GM18868 (cell line): ENCODE measurements at regions not wholly inside any gene's neighbourhood (a gene's known extent, or its start where the extent isn't known, plus 50 kb on each side); places are given as distances from the start of the nearest gene placed in this dataset.
"Not testable (repeated sequence)": the region's sequence is repeated elsewhere in the genome, so short reads cannot be mapped to it uniquely, and the experiment has no call there.

Experiments used
- ATAC-seq: cut with Tn5 transposase; IDR thresholded peaks from one replicate; pipeline ENCODE4 v1.9.1; 2021; ENCODE audit warnings: mild to moderate bottlenecking, moderate library complexity; ENCODE audit not compliant: unreplicated experiment

DNA sequence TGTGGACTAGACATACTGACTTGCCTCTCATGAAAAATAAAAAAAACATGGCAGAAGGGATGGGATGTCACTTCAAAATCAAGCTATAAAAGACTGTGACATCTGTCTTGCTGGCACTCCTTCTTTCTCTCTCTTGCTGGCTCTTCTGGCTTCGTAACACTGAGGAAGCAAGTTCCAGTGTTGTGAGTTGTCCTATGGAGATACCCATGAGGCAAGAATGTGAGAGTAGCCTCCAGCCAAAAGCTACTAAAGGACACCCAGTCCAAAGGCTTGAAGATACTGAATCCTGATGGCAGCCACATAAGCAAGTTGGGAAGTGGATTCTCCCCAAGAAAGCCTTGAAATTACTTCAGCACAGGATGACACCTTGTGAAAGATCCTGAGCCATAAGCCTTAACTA is 376.1 kb upstream of the TMEFF2 start:
- no peak for ATAC-seq

DNA sequence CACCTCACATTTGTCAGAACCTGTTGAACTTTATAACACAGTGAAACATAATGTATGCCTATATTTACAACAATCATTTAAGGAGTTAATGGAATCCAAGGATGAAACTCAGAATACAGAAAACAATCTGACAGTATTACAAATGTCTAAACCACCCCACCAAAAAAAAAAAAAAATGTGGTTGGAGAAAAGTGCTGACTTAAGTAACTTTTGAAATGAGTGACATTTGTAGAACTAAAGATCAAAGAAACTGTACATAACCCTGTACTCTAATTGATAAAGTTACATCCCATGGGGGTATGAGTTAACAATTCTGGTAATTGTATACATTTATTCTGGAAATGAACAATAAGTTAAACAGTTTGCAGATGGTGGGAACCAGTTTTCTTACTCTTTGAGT is 372.1 kb upstream of the TMEFF2 start:
- ATAC-seq = no peak

- no peak for ATAC-seq
Measured at GRCh38 chr2:192560326-192560725, 365.6 kb upstream of the TMEFF2 start.

DNA sequence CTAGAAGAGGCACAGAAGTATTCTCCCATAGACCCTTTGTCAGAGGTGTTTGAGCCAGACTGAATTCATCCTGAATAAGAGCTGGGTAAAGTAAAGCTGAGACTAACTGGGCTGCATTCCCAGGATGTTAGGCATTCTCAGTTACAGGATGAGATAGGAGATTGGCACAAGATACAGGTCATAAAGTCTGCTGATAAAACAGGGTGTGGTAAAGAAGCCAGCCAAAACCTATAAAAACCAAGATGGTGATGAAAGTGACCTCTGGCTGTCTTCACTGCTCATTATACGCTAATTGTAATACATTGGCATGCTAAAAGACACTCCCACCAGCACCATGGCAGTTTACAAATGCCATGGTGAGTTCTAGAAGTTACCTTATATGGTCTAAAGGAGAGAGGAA is 364.9 kb upstream of the TMEFF2 start:
- ATAC-seq = no peak

- ATAC-seq = no peak
Measured at GRCh38 chr2:192558637-192559036, 363.9 kb upstream of the TMEFF2 start.

DNA sequence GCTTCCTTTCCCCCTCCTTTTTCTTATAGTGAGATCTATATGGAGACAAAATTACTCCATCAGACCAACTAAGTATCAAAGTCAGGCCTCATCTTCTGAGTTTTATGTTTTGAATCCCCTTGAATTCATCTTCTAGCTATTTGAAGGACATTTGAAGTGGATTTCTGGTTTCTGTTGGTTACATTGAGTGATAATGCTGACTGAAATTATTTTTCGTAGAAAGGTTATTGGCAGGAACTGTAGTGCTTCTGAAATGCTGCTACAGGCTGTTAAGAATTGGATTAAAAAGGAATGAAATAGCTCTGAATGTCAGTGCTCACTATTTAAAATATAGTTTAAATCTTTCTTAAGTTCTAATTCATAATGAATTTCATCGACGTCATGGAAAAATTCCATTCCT is 361.0 kb upstream of the TMEFF2 start:
- no peak for ATAC-seq

- ATAC-seq = no peak
Measured at GRCh38 chr2:192551760-192552159, 357.0 kb upstream of the TMEFF2 start.

DNA sequence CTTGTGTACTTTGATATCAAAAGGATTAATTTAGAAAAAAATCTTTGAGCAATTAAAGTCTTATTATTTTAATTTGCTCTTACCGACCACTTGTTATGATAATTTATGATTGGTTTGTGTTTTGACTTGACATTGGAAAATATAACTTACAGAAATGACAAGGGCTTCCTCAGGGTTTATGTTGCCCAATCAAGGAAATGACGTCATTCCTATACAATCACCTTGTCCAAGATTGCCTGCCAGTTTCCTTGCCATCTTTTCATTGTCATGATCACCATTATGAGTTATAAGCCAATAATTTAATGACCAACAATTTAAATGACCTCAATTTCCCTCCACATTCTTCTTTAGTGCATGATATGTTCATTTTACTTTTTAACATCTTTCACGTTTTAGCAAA is 351.8 kb upstream of the TMEFF2 start:
- no peak for ATAC-seq

DNA sequence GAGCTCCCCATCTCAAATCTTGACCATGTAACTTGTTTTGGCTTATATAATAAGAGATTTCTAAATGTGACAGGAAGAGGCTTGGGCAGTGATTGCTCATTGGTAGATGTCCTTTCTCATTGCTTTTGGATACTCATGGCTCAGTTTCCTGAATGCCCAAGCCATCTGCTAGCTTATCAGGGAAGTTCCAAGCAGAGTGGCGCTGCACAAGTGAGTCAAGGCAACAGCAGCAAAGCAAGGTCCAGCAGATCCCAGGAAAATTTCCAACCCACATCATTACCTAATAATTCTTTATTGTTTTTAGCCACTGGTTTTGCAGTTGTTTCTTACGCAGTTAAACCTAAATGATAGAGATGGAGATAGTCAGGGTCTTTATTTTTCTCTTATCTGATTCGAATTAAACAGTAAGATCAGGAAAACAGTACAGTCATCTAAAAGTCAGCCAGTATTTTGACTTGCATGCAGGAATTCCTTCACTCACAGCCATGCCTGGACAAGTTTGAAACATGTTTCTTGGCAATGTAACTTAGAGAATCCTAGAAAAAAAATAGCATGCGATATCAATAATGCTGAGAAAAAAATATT is 349.7 kb upstream of the TMEFF2 start:
- ATAC-seq = no peak

DNA sequence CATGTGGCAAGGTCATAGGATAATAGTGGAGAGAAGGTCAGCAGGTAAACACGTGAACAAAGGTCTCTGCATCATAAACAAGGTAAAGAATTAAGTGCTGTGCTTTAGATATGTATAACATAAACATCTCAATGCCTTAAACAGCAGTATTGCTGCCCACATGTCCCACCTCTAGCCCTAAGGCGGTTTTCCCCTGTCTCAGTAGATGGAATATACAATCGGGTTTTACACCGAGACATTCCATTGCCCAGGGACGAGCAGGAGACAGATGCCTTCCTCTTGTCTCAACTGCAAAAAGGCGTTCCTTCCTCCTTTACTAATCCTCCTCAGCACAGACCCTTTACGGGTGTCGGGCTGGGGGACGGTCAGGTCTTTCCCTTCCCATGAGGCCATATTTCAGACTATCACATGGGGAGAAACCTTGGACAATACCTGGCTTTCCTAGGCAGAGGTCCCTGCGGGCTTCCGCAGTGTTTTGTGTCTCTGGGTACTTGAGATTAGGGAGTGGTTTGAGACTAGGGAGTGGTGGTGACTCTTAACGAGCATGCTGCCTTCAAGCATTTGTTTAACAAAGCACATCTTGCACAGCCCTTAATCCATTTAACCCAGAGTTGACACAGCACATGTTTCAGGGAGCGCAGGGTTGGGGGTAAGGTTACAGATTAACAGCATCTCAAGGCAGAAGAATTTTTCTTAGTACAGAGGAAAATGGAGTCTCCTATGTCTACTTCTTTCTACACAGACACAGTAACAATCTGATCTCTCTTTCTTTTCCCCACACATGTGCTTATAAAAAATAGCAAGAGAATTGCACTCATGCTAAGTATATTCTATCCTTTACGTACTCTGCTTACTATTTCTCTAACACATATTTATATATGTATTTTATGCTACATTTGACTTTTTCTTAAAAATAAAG is 347.7 kb upstream of the TMEFF2 start:
- not testable (repeated sequence) for ATAC-seq

DNA sequence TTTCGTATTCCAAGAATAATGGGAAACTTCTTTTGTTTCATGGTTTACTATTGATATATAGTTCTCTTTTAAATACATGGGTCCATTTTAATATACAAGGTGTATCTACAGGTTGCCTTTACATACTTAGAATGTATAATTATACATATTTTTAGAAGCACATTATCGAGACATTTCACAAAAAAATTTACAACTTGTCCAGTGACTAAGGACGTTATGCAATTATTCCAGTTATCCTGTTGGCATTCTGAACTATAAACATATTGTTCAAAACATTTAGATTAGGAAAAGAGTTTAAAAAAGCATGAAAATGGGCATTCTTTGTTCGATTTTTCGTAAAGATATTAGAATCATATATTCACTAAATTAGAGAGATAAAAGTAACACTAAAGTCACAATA is 344.6 kb upstream of the TMEFF2 start:
- no peak for ATAC-seq

GRCh38 chr2:192536922-192537624 is 342.3 kb upstream of the TMEFF2 start:
- ATAC-seq = no peak

DNA sequence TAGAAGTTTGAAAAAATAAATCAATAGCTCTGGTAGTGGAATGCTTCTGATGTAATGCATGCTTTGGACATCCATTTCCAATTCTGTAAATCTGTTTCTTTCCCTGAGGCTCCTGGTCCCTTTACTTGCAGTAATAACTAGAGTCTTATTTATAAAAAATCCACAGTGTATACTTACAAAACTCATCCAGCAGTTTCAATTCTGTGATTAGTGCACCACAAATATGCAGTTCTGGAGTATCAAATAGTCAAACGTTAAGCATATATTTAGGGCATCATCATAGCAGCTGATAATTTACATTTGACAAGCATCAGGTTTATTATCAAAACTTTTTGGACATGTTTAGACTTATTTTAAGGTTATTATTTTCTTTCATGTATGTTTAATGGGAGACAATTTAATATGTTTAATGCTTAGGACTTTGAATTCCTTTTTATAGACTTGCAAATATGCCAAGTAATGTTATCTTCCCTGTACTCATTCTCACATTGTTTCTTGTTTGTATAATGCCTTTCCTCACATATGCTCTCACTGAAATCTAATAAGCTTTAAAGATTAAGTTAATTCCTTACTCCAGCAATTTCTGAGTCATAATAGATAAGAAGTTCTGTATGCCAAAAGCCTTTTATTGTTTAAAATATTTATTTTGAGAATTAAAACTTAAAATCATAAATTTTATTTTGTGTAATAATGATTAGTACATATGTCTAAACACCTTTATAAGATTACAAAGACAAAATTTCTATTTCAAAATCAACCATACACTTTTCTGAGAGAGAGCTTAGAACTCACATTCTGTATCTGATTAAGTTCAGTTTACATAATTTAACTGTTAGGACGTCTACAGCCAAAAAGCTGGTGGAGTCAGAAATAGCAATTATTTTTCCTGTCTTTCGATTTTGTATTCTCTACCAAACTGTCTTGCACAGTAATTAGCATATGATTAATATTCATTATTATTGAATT is 341.5 kb upstream of the TMEFF2 start:
- ATAC-seq = no peak

DNA sequence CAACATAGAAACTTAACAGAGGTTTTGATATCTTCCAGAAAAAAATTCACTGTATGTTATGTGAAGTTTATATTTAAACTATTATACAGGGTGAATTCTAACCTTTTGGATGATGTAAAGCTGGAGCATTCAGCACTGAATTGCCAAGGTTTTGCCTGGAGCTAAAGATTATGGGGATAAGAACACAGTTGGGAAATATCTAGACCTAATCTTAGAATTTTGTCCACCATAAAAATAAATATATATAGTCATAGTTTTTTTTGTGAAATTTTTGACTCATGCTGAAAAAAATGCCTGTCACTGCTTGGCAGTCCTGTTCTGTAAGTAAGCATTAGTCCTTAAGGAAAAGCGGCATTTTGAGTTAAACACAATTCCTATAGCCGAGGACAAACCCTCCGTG is 339.3 kb upstream of the TMEFF2 start:
- ATAC-seq = no peak

GRCh38 chr2:192524642-192525251 is 330.0 kb upstream of the TMEFF2 start:
- ATAC-seq = not testable (repeated sequence)

GRCh38 chr2:192524214-192524613 is 329.5 kb upstream of the TMEFF2 start:
- ATAC-seq = not testable (repeated sequence)

- ATAC-seq = no peak
Measured at GRCh38 chr2:192515937-192516336, 321.2 kb upstream of the TMEFF2 start.

DNA sequence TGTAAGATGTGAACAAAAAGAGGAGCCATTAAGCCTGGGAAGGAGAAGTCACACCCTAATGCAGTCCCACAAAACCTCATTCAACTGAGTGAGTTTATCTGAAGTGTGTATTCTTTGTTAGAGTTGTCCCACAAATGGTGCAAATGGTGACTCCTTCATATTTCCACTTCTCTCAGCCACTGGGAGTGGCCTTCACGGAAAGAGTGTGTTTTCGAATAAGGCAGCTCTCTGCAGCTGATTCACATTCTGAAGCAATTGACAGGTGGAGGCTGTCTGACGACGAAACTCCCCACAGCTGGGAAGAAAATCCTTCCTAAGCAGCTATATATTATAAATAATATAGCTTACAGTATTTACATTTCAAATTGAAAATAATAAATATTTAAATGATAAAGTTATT is 318.8 kb upstream of the TMEFF2 start:
- ATAC-seq = no peak

DNA sequence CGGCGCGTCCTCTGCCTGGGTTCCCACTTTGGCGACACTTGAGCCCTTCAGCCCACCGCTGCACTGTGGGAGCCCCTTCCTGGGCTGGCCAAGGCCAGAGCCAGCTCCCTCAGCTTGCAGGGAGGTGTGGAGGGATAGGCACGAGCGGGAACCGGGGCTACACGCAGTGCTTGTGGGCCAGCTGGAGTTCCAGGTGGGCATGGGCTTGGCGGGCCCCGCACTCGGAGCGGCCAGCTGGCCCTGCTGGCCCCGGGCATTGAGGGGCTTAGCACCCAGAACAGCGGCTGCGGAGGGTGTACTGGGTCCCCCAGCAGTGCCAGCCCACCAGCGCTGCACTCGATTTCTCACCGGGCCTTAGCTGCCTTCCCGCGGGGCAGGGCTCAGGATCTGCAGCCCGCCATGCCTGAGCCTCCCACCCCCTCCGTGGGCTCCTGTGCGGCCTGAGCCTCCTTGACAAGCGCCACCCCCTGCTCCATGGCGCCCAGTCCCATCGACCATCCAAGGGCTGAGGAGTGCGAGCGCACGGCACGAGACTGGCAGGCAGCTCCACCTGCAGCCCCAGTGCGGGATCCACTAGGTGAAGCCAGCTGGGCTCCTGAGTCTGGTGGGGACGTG is 313.2 kb upstream of the TMEFF2 start:
- ATAC-seq = not testable (repeated sequence)
